HCT116 (cell line): ENCODE measurements at regions not wholly inside any gene's neighbourhood (a gene's known extent, or its start where the extent isn't known, plus 50 kb on each side); places are given as distances from the start of the nearest gene placed in this dataset.

Source experiments
- ATAC-seq: fragments of 200-7000 bp; cut with Tn5 transposase; 2 replicates; pipeline ENCODE4 v1.9.1; 2020; ENCODE audit warnings: mild to moderate bottlenecking, moderate library complexity
- BruUV-seq: library from RNA; stranded (reverse); fragments of 400-500 nt; replicated peaks from 2 replicates; lab custom pipeline; 2021; lab: Mats Ljungman, UMichigan
- CTCF ChIA-PET: fragments of 300-600 bp; sonication (Branson Sonifier 250); formaldehyde crosslinking; loops from one replicate; lab custom pipeline; 2021; ENCODE audit warnings: antibody characterized with exemption; lab: Charles Lee
- POLR2A ChIA-PET: fragments of 300-600, 350-600 bp; sonication (Branson Sonifier 250); formaldehyde crosslinking; loops from one replicate; lab custom pipeline; 2021; ENCODE audit warnings: antibody characterized with exemption; lab: Charles Lee
- RAD21 ChIA-PET, 2 experiments: fragments of 300-600 bp; sonication (Branson Sonifier 250); formaldehyde crosslinking; loops; one replicate each; lab custom pipeline; 2023; ENCODE audit warnings: low total read pairs in 2 of 2; ENCODE audit not compliant: uncharacterized antibody in 2 of 2, unreplicated experiment in 2 of 2, low non-redundant PET in 1 of 2; lab: Charles Lee
- DNase-seq: peaks from one replicate; pipeline ENCODE4 v3.0.0-alpha.2; 2010; ENCODE audit warnings: low read depth, low spot score
- H2AFZ ChIP-seq: fragments of 200-600 bp; shearing (Covaris generic), sonication (generic); 2 replicates; pipeline ENCODE4 v1.6.1; 2017; ENCODE audit warnings: low read depth, mixed run types, mixed read lengths, antibody characterized with exemption, low read length; ENCODE audit not compliant: poor library complexity, severe bottlenecking
- H3K27ac ChIP-seq: 2 replicates; pipeline ENCODE4 v1.5.1; 2012; ENCODE audit warnings: low read depth, low read length
- H3K27me3 ChIP-seq: fragments of 200-600 bp; sonication (generic); 2 replicates; pipeline ENCODE4 v1.6.1; 2016; ENCODE audit warnings: mixed run types, low read length, mixed read lengths; ENCODE audit not compliant: insufficient read depth
- H3K36me3 ChIP-seq, 2 experiments: fragments of 200-500 bp in 1 of 2; fragments of 200-600 bp in 1 of 2; sonication (Bioruptor generic) in 1 of 2; sonication (generic) in 1 of 2; 2 replicates each; pipeline versions ENCODE4 v1.5.1 to v1.6.1; 2014 to 2016; ENCODE audit warnings: low read length in 2 of 2, inconsistent platforms in 1 of 2, mixed read lengths in 1 of 2, mixed run types in 1 of 2; ENCODE audit not compliant: insufficient read depth in 2 of 2, control insufficient read depth in 1 of 2
- H3K4me1 ChIP-seq, 2 experiments: fragments of 200-600 bp in 1 of 2; sonication (generic) in 1 of 2; 2 replicates each; pipeline versions ENCODE4 v1.5.1 to v1.6.1; 2012 to 2017; ENCODE audit warnings: low read length in 2 of 2, inconsistent platforms in 1 of 2, mild to moderate bottlenecking in 1 of 2, mixed read lengths in 1 of 2, mixed run types in 1 of 2, moderate library complexity in 1 of 2; ENCODE audit not compliant: insufficient read depth in 2 of 2, control insufficient read depth in 1 of 2
- H3K4me2 ChIP-seq: fragments of 200-600 bp; sonication (generic); 2 replicates; pipeline ENCODE4 v1.6.1; 2017; ENCODE audit warnings: mixed run types, low read length, mixed read lengths
- H3K4me3 ChIP-seq, 2 experiments: fragments of 200-600 bp in 1 of 2; sonication (generic) in 1 of 2; replicated peaks in 1 of 2; 2 replicates each; pipeline ENCODE4 v1.5.1; 2011 to 2016; ENCODE audit warnings: low read length in 2 of 2, control low read depth in 1 of 2, low read depth in 1 of 2, mild to moderate bottlenecking in 1 of 2, mixed read lengths in 1 of 2, mixed run types in 1 of 2
- H3K79me2 ChIP-seq: fragments of 200-600 bp; sonication (generic); 2 replicates; pipeline ENCODE4 v1.6.1; 2017; ENCODE audit warnings: mild to moderate bottlenecking, mixed run types, low read length, moderate library complexity, mixed read lengths; ENCODE audit not compliant: insufficient read depth
- H3K9ac ChIP-seq: fragments of 200-600 bp; sonication (generic); 2 replicates; pipeline ENCODE4 v1.6.1; 2016; ENCODE audit warnings: low read length, mixed read lengths
- H3K9me2 ChIP-seq: fragments of 200-600 bp; sonication (generic), shearing (Covaris generic); 2 replicates; pipeline ENCODE4 v1.6.1; 2017; ENCODE audit warnings: mixed run types, mild to moderate bottlenecking, moderate library complexity; ENCODE audit not compliant: insufficient read depth
- H3K9me3 ChIP-seq, 2 experiments: fragments of 200-500 bp in 1 of 2; fragments of 200-600 bp in 1 of 2; sonication (Bioruptor generic) in 1 of 2; sonication (generic) in 1 of 2; 2 replicates each; pipeline ENCODE4 v1.6.1; 2014 to 2017; ENCODE audit warnings: low read length in 2 of 2, mixed read lengths in 2 of 2, inconsistent platforms in 1 of 2, low read depth in 1 of 2, mild to moderate bottlenecking in 1 of 2, mixed run types in 1 of 2, moderate library complexity in 1 of 2; ENCODE audit not compliant: control insufficient read depth in 1 of 2, insufficient read depth in 1 of 2
- H4K20me1 ChIP-seq: fragments of 200-600 bp; sonication (generic), shearing (Covaris generic); 2 replicates; pipeline ENCODE4 v1.6.1; 2017; ENCODE audit warnings: mixed run types, mild to moderate bottlenecking, moderate library complexity; ENCODE audit not compliant: insufficient read depth
- CBX3 ChIP-seq: IDR thresholded peaks from 2 replicates; pipeline ENCODE4 v1.6.1; 2012; ENCODE audit warnings: low read depth
- CEBPB ChIP-seq: IDR thresholded peaks from 2 replicates; pipeline ENCODE4 v1.6.1; 2012; ENCODE audit warnings: low read depth
- CTCF ChIP-seq, 3 experiments: fragments of 200-600 bp in 1 of 3; sonication (generic) in 1 of 3; IDR thresholded peaks in 2 of 3; conservative IDR thresholded peaks in 1 of 3; 2 replicates each; pipeline ENCODE4 v1.5.1; 2012 to 2017; ENCODE audit warnings: low read depth in 2 of 3, low read length in 2 of 3, antibody characterized with exemption in 1 of 3, borderline replicate concordance in 1 of 3, control low read depth in 1 of 3, mild to moderate bottlenecking in 1 of 3, mixed read lengths in 1 of 3, mixed run types in 1 of 3, moderate library complexity in 1 of 3; ENCODE audit not compliant: insufficient read depth in 1 of 3
- EGR1 ChIP-seq: IDR thresholded peaks from 2 replicates; pipeline ENCODE4 v1.6.1; 2012; ENCODE audit warnings: low read depth
- ELF1 ChIP-seq: IDR thresholded peaks from 2 replicates; pipeline ENCODE4 v1.6.1; 2012; ENCODE audit warnings: low read depth, borderline replicate concordance
- EZH2 ChIP-seq: fragments of 200-600 bp; sonication (generic); IDR thresholded peaks from 2 replicates; pipeline ENCODE4 v1.6.1; 2017; ENCODE audit warnings: antibody characterized with exemption, mixed run types
- EZH2phosphoT487 ChIP-seq: fragments of 200-600 bp; IDR thresholded peaks from 2 replicates; pipeline ENCODE4 v1.6.1; 2018; ENCODE audit warnings: antibody characterized with exemption, borderline replicate concordance
- RAD21 ChIP-seq: IDR thresholded peaks from 2 replicates; pipeline ENCODE4 v1.6.1; 2012; ENCODE audit warnings: low read depth, mild to moderate bottlenecking
- SIN3A ChIP-seq: IDR thresholded peaks from 2 replicates; pipeline ENCODE4 v1.6.1; 2012; ENCODE audit warnings: low read depth
- SP1 ChIP-seq: IDR thresholded peaks from 2 replicates; pipeline ENCODE4 v1.6.1; 2012; ENCODE audit warnings: low read depth
- SRF ChIP-seq: IDR thresholded peaks from 2 replicates; pipeline ENCODE4 v1.6.1; 2012; ENCODE audit warnings: low read depth
- TCF7L2 ChIP-seq: IDR thresholded peaks from 2 replicates; pipeline ENCODE4 v1.7.0; 2011; ENCODE audit warnings: borderline replicate concordance, inconsistent platforms; ENCODE audit not compliant: insufficient read depth, insufficient read length; ENCODE audit errors: extremely low read depth
- ZFX ChIP-seq: fragments of 450-650 bp; IDR thresholded peaks from 2 replicates; pipeline ENCODE4 v1.6.1; 2017
- intact Hi-C: fragments of 100-400 bp; cut with micrococcal nuclease; formaldehyde crosslinking; loops from 2 replicates; pipeline ENCODE4 v1.10.0; 2022
- TF ChIP-seq, protein P1 (sequence below): IDR thresholded peaks from 2 replicates; pipeline ENCODE4 v1.6.1; 2012

- ATAC-seq = no peak
- BruUV-seq = no TSS peak
- intact Hi-C loops = no loop called here
- no peak for DNase-seq
- TF ChIP-seq RAD21 = no peak
- no peak for TF ChIP-seq TCF7L2
- no peak for TF ChIP-seq EZH2
- no peak for TF ChIP-seq CTCF (IDR thresholded peaks at IDR 0.05 in 2 of 3, conservative IDR thresholded peaks at IDR 0.05 in 1 of 3; ENCODE audit: borderline replicate concordance in 1 of 3, insufficient read depth in 1 of 3, low read depth in 2 of 3, low read length in 2 of 3)
- TF ChIP-seq ELF1 = no peak
- TF ChIP-seq EGR1 = no peak
- no peak for TF ChIP-seq SIN3A
- no peak for TF ChIP-seq ZFX
- TF ChIP-seq CBX3 = no peak
- TF ChIP-seq EZH2phosphoT487 = no peak
- no peak for TF ChIP-seq CEBPB
- TF ChIP-seq SP1 = no peak
- TF ChIP-seq SRF = no peak
- TF ChIP-seq, protein P1, sequence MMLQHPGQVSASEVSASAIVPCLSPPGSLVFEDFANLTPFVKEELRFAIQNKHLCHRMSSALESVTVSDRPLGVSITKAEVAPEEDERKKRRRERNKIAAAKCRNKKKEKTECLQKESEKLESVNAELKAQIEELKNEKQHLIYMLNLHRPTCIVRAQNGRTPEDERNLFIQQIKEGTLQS = no peak
- H3K36me3 ChIP-seq = no peaks in the 10 kb centered on the region
- H4K20me1 ChIP-seq = no peaks in the 10 kb centered on the region
- H3K79me2 ChIP-seq = no peaks in the 10 kb centered on the region
- CTCF ChIA-PET = no interaction called here
- POLR2A ChIA-PET = no interaction called here
- H2AFZ ChIP-seq = no peak overlapping the region
- no peaks in the 10 kb centered on the region for H3K27me3 ChIP-seq
- no peaks in the 10 kb centered on the region for H3K9me2 ChIP-seq
- peaks cover 0 to 11% of the 10 kb centered on the region in 2 experiments; a peak in 2 of 4 replicates for H3K4me1 ChIP-seq
- RAD21 ChIA-PET = no interaction called here
- no peak overlapping the region for H3K4me3 ChIP-seq
- no peak overlapping the region for H3K9ac ChIP-seq
- H3K9me3 ChIP-seq = no peaks in the 10 kb centered on the region
- H3K27ac ChIP-seq = no peak overlapping the region
- no peak overlapping the region for H3K4me2 ChIP-seq
Observed at GRCh38 chr12:67918441-67918840, 70.8 kb upstream of the IFNG-AS1 start.
